Keratinocyte (primary cell): ENCODE measurements at regions not wholly inside any gene's neighbourhood (a gene's known extent, or its start where the extent isn't known, plus 50 kb on each side); places are given as distances from the start of the nearest gene placed in this dataset.

Experiments used
- DNase-seq: peaks from one replicate; pipeline ENCODE4 v3.0.0-alpha.2; 2011; ENCODE audit warnings: low read depth, missing footprints, low spot score
- FAIRE-seq: peaks from 2 replicates; lab custom pipeline; 2011; peaks lifted over from hg19 to GRCh38; lab: Jason Lieb, UNC
- H2AFZ ChIP-seq: 2 replicates; pipeline ENCODE4 v1.6.0; 2012; ENCODE audit warnings: low read length, control low read depth, inconsistent platforms; ENCODE audit not compliant: control insufficient read depth
- H3K27ac ChIP-seq: 2 replicates; pipeline ENCODE4 v1.5.1; 2011; ENCODE audit warnings: low read length; ENCODE audit not compliant: control insufficient read depth, insufficient read depth
- H3K27me3 ChIP-seq: 3 replicates; pipeline ENCODE4 v1.6.0; 2011; ENCODE audit warnings: low read length; ENCODE audit not compliant: control insufficient read depth, insufficient read depth; ENCODE audit errors: extremely low read depth
- H3K36me3 ChIP-seq, 2 experiments: 2 replicates in 1 of 2; 3 replicates in 1 of 2; pipeline ENCODE4 v1.5.1; 2011; ENCODE audit warnings: low read length in 2 of 2, mild to moderate bottlenecking in 1 of 2; ENCODE audit not compliant: control insufficient read depth in 2 of 2, insufficient read depth in 2 of 2; ENCODE audit errors: extremely low read depth in 1 of 2
- H3K4me1 ChIP-seq: 3 replicates; pipeline ENCODE4 v1.5.1; 2011; ENCODE audit warnings: low read length; ENCODE audit not compliant: control insufficient read depth, insufficient read depth; ENCODE audit errors: extremely low read depth
- H3K4me2 ChIP-seq: 3 replicates; pipeline ENCODE4 v1.6.0; 2011; ENCODE audit warnings: low read depth, low read length; ENCODE audit not compliant: control insufficient read depth, insufficient read depth; ENCODE audit errors: extremely low read depth
- H3K4me3 ChIP-seq, 3 experiments: fragments of 200-600 bp in 1 of 3; sonication (generic) in 1 of 3; 2 replicates in 2 of 3; 3 replicates in 1 of 3; pipeline ENCODE4 v1.5.1; 2011 to 2016; ENCODE audit warnings: low read length in 3 of 3, mild to moderate bottlenecking in 3 of 3, control low read depth in 2 of 3, inconsistent platforms in 1 of 3, low read depth in 1 of 3, mixed read lengths in 1 of 3, mixed run types in 1 of 3, moderate library complexity in 1 of 3; ENCODE audit not compliant: control insufficient read depth in 2 of 3, insufficient read depth in 2 of 3; ENCODE audit errors: extremely low read depth in 1 of 3
- H3K79me2 ChIP-seq: 2 replicates; pipeline ENCODE4 v1.6.0; 2012; ENCODE audit warnings: low read length; ENCODE audit not compliant: control insufficient read depth, insufficient read depth
- H3K9ac ChIP-seq: 3 replicates; pipeline ENCODE4 v1.6.0; 2011; ENCODE audit warnings: low read length; ENCODE audit not compliant: control insufficient read depth, insufficient read depth; ENCODE audit errors: extremely low read depth
- H3K9me1 ChIP-seq: 3 replicates; pipeline ENCODE4 v1.6.0; 2011; ENCODE audit warnings: low read length; ENCODE audit not compliant: control insufficient read depth, insufficient read depth; ENCODE audit errors: extremely low read depth
- H3K9me3 ChIP-seq: 2 replicates; pipeline ENCODE4 v1.5.1; 2012; ENCODE audit warnings: low read depth, low read length; ENCODE audit not compliant: control insufficient read depth
- H4K20me1 ChIP-seq: 3 replicates; pipeline ENCODE4 v1.6.0; 2011; ENCODE audit warnings: low read length; ENCODE audit not compliant: control insufficient read depth, insufficient read depth; ENCODE audit errors: extremely low read depth
- EZH2 ChIP-seq: IDR thresholded peaks from one replicate; pipeline ENCODE4 v1.6.1; 2012; ENCODE audit warnings: inconsistent platforms, mild to moderate bottlenecking, low read length, moderate library complexity
- dilution Hi-C: fragments of 300-500 bp; cut with MboI; formaldehyde crosslinking; loops from one replicate; pipeline ENCODE4 v1.7.0; 2020; ENCODE audit warnings: low sequenced_read_pairs; ENCODE audit not compliant: extremely low pct_ligation_motif_present
- TF ChIP-seq, protein P1 (sequence below), 3 experiments: IDR thresholded peaks in 1 of 3; conservative IDR thresholded peaks in 1 of 3; optimal IDR thresholded peaks in 1 of 3; 2 replicates in 2 of 3; 3 replicates in 1 of 3; pipeline versions ENCODE3 to v1.5.1; 2011; ENCODE audit warnings: low read length in 3 of 3, mild to moderate bottlenecking in 3 of 3, moderate library complexity in 2 of 3, control low read depth in 1 of 3, inconsistent platforms in 1 of 3; ENCODE audit not compliant: insufficient read depth in 2 of 3; ENCODE audit errors: extremely low read depth in 1 of 3

- no peak for TF ChIP-seq EZH2
- TF ChIP-seq, protein P1, sequence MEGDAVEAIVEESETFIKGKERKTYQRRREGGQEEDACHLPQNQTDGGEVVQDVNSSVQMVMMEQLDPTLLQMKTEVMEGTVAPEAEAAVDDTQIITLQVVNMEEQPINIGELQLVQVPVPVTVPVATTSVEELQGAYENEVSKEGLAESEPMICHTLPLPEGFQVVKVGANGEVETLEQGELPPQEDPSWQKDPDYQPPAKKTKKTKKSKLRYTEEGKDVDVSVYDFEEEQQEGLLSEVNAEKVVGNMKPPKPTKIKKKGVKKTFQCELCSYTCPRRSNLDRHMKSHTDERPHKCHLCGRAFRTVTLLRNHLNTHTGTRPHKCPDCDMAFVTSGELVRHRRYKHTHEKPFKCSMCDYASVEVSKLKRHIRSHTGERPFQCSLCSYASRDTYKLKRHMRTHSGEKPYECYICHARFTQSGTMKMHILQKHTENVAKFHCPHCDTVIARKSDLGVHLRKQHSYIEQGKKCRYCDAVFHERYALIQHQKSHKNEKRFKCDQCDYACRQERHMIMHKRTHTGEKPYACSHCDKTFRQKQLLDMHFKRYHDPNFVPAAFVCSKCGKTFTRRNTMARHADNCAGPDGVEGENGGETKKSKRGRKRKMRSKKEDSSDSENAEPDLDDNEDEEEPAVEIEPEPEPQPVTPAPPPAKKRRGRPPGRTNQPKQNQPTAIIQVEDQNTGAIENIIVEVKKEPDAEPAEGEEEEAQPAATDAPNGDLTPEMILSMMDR (optimal IDR thresholded peaks at IDR 0.05 in 1 of 3, IDR thresholded peaks at IDR 0.05 in 1 of 3, conservative IDR thresholded peaks at IDR 0.05 in 1 of 3; ENCODE audit: extremely low read depth in 1 of 3, insufficient read depth in 2 of 3, low read length in 3 of 3) = peak in 1 of 3 experiments; percentile 29
- no peak for DNase-seq
- dilution Hi-C loops = no loop called here
These were observed 243.9 kb upstream of the FAT4 start for GRCh38 chr4:125070861-125071260.

GRCh38 chr4:125062115-125063050 lies 252.4 kb upstream of the FAT4 start:
- no peaks in the 10 kb centered on the region for H3K9me1 ChIP-seq
- no peaks in the 10 kb centered on the region for H3K79me2 ChIP-seq
- dilution Hi-C loops = no loop called here
- DNase-seq (no peak), FAIRE-seq (no peak)
- no peaks in the 10 kb centered on the region for H4K20me1 ChIP-seq
- no peaks in the 10 kb centered on the region for H3K4me1 ChIP-seq
- no peak overlapping the region for H3K27ac ChIP-seq
- TF ChIP-seq, protein P1 (optimal IDR thresholded peaks at IDR 0.05 in 1 of 3, IDR thresholded peaks at IDR 0.05 in 1 of 3, conservative IDR thresholded peaks at IDR 0.05 in 1 of 3; ENCODE audit: extremely low read depth in 1 of 3, insufficient read depth in 2 of 3, low read length in 3 of 3) = no peak
- no peak for TF ChIP-seq EZH2
- no peak overlapping the region for H3K4me3 ChIP-seq
- H3K4me2 ChIP-seq = no peak overlapping the region
- H2AFZ ChIP-seq = no peak overlapping the region
- no peaks in the 10 kb centered on the region for H3K36me3 ChIP-seq
- H3K9ac ChIP-seq = no peak overlapping the region
- no peaks in the 10 kb centered on the region for H3K9me3 ChIP-seq
- H3K27me3 ChIP-seq = no peaks in the 10 kb centered on the region

More at GRCh38 chr4:125070861-125071260, 243.9 kb upstream of the FAT4 start:
- H3K27ac ChIP-seq = no peak overlapping the region
- H3K9ac ChIP-seq = no peak overlapping the region
- no peak overlapping the region for H3K4me3 ChIP-seq
- FAIRE-seq = no peak
- H3K79me2 ChIP-seq = no peaks in the 10 kb centered on the region
- no peaks in the 10 kb centered on the region for H3K27me3 ChIP-seq
- H3K4me2 ChIP-seq = no peak overlapping the region
- H3K36me3 ChIP-seq = no peaks in the 10 kb centered on the region
- no peak overlapping the region for H2AFZ ChIP-seq
- H3K9me3 ChIP-seq = no peaks in the 10 kb centered on the region
- H4K20me1 ChIP-seq = no peaks in the 10 kb centered on the region
- no peaks in the 10 kb centered on the region for H3K9me1 ChIP-seq
- peaks cover 2% of the 10 kb centered on the region for H3K4me1 ChIP-seq
